Right hindlimb (tissue), 1 donor: ENCODE measurements at regions not wholly inside any gene's neighbourhood (a gene's known extent, or its start where the extent isn't known, plus 50 kb on each side); places are given as distances from the start of the nearest gene placed in this dataset.
"Not testable (repeated sequence)": the region's sequence is repeated elsewhere in the genome, so short reads cannot be mapped to it uniquely, and the experiment has no call there.

Experiments used
- DNase-seq: peaks from one replicate; pipeline ENCODE4 v3.0.0-alpha.2; 2018

GRCh38 chr3:86537171-86537570 is 453.8 kb downstream of the VGLL3 start:
- no peak for DNase-seq

GRCh38 chr3:86519819-86520218 is 471.1 kb downstream of the VGLL3 start:
- DNase-seq, result no peak

GRCh38 chr3:86481636-86482035 is 509.3 kb downstream of the VGLL3 start:
- no peak for DNase-seq

GRCh38 chr3:86481031-86481430 is 509.9 kb downstream of the VGLL3 start:
- no peak for DNase-seq

- no peak for DNase-seq
Measured at GRCh38 chr3:86464180-86464579, 526.8 kb downstream of the VGLL3 start.

- no peak for DNase-seq
Measured at GRCh38 chr3:86451749-86452148, 539.2 kb downstream of the VGLL3 start.

- no peak for DNase-seq
Measured at GRCh38 chr3:86438544-86438943, 552.4 kb downstream of the VGLL3 start.

GRCh38 chr3:86427343-86427742 is 563.6 kb downstream of the VGLL3 start:
- DNase-seq, result no peak

- no peak for DNase-seq
Measured at GRCh38 chr3:86420990-86421739, 569.8 kb downstream of the VGLL3 start.

- no peak for DNase-seq
Measured at GRCh38 chr3:86418861-86419260, 572.1 kb downstream of the VGLL3 start.

- no peak for DNase-seq
Measured at GRCh38 chr3:86416334-86416733, 574.6 kb downstream of the VGLL3 start.

GRCh38 chr3:86413645-86414044 is 577.3 kb downstream of the VGLL3 start:
- DNase-seq, result no peak

GRCh38 chr3:86410587-86410986 is 580.4 kb downstream of the VGLL3 start:
- no peak for DNase-seq

- DNase-seq, result not testable (repeated sequence)
Measured at GRCh38 chr3:86389759-86390158, 601.2 kb downstream of the VGLL3 start.

GRCh38 chr3:86388820-86389219 is 602.1 kb downstream of the VGLL3 start:
- no peak for DNase-seq

- no peak for DNase-seq
Measured at GRCh38 chr3:86382556-86382955, 608.4 kb downstream of the VGLL3 start.

GRCh38 chr3:86381247-86381646 is 609.7 kb downstream of the VGLL3 start:
- DNase-seq, result no peak

GRCh38 chr3:86379280-86379679 is 611.7 kb downstream of the VGLL3 start:
- no peak for DNase-seq

GRCh38 chr3:86378829-86379228 is 612.1 kb downstream of the VGLL3 start:
- no peak for DNase-seq

- not testable (repeated sequence) for DNase-seq
Measured at GRCh38 chr3:86335566-86335965, 655.4 kb downstream of the VGLL3 start.

- DNase-seq, result no peak
Measured at GRCh38 chr3:86333636-86334035, 657.3 kb downstream of the VGLL3 start.

- DNase-seq, result no peak
Measured at GRCh38 chr3:86303935-86304334, 687.0 kb downstream of the VGLL3 start.

GRCh38 chr3:86282106-86282787 is 708.7 kb downstream of the VGLL3 start:
- DNase-seq, result no peak

- DNase-seq, result no peak
Measured at GRCh38 chr3:86269364-86270155, 721.4 kb downstream of the VGLL3 start.
